AG04449 (cell line): ENCODE measurements at regions not wholly inside any gene's neighbourhood (a gene's known extent, or its start where the extent isn't known, plus 50 kb on each side); places are given as distances from the start of the nearest gene placed in this dataset.

ENCODE experiments used
- CTCF ChIA-PET: fragments of 350-600 bp; formaldehyde crosslinking; extraction: SDS; loops from one replicate; lab custom pipeline; 2021; ENCODE audit warnings: antibody characterized with exemption; lab: Yijun Ruan, JAX
- POLR2A ChIA-PET: fragments of 400-600, 350-600 bp; formaldehyde crosslinking; extraction: SDS; loops from one replicate; lab custom pipeline; 2020; ENCODE audit warnings: antibody characterized with exemption, inconsistent platforms; lab: Yijun Ruan, JAX
- DNase-seq: peaks from one replicate; pipeline ENCODE4 v3.0.0-alpha.2; 2010; ENCODE audit warnings: low read depth, low spot score
- H3K4me3 ChIP-seq: 2 replicates; pipeline ENCODE4 v1.5.1; 2011; ENCODE audit warnings: low read depth, mild to moderate bottlenecking, control low read depth, low read length
- TF ChIP-seq, protein P1 (sequence below): IDR thresholded peaks from one replicate; pipeline ENCODE4 v1.5.1; 2011; ENCODE audit warnings: mild to moderate bottlenecking, moderate library complexity, low read length, control low read depth, inconsistent platforms; ENCODE audit not compliant: insufficient read depth; ENCODE audit errors: missing control alignments

DNA sequence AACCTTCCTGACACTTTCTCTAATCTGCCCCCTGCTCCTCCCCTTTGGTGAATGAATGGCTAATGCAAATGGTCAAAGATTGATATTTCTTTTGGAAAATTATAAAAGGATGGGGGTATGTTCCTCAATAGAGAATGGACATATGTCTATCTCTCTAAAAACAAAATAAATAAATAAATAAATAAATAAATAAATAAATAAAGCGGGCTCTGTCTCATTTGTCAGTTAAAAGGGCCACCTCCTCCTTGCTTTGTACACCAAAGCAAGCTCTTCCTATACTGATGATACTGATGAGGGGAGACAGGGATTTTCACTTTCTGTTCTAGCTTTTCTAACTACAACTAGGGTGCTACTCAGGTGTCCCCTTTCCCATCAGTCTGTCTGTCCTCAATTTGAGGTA, 135.5 kb upstream of the SPACA1 start:
- DNase-seq, result no peak
- CTCF ChIA-PET, result interaction anchor here (1.1 kb wide), 1 partner anchor 18 kb away, joined by 3 read pairs; no protein-coding TSS in a partner anchor
- no peak overlapping the region for H3K4me3 ChIP-seq
- TF ChIP-seq, protein P1, sequence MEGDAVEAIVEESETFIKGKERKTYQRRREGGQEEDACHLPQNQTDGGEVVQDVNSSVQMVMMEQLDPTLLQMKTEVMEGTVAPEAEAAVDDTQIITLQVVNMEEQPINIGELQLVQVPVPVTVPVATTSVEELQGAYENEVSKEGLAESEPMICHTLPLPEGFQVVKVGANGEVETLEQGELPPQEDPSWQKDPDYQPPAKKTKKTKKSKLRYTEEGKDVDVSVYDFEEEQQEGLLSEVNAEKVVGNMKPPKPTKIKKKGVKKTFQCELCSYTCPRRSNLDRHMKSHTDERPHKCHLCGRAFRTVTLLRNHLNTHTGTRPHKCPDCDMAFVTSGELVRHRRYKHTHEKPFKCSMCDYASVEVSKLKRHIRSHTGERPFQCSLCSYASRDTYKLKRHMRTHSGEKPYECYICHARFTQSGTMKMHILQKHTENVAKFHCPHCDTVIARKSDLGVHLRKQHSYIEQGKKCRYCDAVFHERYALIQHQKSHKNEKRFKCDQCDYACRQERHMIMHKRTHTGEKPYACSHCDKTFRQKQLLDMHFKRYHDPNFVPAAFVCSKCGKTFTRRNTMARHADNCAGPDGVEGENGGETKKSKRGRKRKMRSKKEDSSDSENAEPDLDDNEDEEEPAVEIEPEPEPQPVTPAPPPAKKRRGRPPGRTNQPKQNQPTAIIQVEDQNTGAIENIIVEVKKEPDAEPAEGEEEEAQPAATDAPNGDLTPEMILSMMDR, result no peak
- POLR2A ChIA-PET, result no interaction called here

DNA sequence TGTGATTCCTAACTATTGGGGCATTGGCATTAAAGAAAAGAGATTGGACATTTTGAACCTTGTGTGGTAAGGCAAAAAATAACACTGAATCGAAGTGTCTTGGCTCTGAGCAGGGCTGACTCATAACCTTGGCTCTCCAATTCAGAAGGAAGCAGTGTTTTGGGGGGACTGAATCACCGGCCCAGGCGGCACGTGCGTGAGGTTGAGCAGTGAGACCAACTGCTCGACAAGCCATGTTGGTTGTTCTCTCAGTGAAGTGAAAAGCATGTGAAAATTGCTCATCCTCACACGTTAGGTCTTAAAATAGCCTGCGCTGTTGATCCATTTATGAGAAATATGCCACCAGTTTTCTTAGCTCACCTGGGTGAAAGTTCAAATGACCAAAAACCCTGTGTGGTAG, 137.8 kb upstream of the SPACA1 start:
- H3K4me3 ChIP-seq, result no peak overlapping the region
- TF ChIP-seq, protein P1, result no peak
- ChIA-PET CTCF (interaction anchor here (0.6 to 2.0 kb wide), 2 partner anchors 19 to 960 kb away, joined by 3 to 6 read pairs; no protein-coding TSS in a partner anchor), POLR2A (no interaction called here)
- DNase-seq, result peak; percentile 9

DNA sequence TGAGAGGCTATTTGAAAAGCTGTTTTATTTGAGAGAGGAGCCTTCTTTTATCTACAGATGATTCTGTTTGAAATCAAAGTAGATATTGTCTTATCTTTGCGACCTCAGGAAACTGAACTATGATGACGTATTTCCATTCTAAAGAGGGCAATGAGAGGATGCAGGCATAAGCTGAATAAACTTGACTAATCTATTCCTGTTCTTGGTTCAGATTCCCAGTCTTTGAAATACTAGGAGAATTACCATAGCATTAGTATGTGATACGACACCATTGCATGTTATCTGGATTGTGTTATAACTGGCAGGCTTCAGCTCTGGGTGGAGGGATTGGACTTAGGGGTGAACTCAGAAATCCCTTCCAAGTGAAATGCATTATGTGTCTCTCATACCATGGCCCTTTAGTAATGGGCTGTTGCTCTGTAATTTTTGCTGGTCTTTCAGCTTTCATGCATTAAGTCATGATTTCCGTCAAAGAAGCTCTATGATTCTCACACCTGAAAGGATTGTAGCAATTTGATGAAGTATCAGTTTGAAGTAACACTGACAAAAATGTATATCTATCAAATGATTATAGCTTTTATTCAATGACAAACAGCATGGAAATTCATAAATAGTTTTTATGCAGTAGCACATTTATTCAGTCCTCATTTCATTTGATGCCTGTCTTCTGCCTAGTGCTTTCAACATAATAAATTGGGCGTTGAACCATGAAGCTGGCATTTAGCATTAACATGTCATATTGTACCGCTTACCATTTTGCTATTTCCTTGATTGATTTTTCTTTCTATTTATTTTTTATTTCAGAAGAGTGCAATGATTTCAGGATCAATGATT, 138.4 kb upstream of the SPACA1 start:
- no peak for DNase-seq
- ChIA-PET CTCF (interaction anchor here (0.6 to 2.0 kb wide), 4 partner anchors 13 to 962 kb away, joined by 3 to 6 read pairs (median 4); no protein-coding TSS in a partner anchor), POLR2A (interaction anchor here (0.6 kb wide), 1 partner anchor 209 kb away, joined by 3 read pairs; no protein-coding TSS in a partner anchor)
- H3K4me3 ChIP-seq, result no peak overlapping the region
- TF ChIP-seq, protein P1, result no peak

DNA sequence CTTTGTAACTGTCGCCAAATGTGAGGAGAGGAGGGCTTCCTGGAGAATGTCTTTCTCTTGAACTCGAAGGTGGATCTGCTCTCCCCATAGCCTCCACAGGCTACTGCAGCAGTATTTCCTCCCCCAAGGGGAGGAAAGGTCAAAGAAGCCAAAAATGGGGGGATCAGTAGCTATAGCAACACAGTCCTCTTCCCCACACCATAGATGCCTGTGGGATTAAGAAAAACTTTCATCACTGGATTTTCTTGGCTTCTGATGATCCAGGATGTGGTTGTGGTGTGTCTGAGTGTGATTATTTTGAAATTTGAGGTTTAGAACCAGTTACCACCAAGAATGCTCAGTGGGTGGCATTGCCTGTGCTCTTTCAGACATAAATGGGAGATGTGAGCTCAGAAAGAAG, 140.1 kb upstream of the SPACA1 start:
- peak; percentile 19 for DNase-seq
- TF ChIP-seq, protein P1, result no peak
- CTCF ChIA-PET, result interaction anchor here (1.4 kb wide), 1 partner anchor 964 kb away, joined by 6 read pairs; no protein-coding TSS in a partner anchor
- POLR2A ChIA-PET, result no interaction called here
- no peak overlapping the region for H3K4me3 ChIP-seq

DNA sequence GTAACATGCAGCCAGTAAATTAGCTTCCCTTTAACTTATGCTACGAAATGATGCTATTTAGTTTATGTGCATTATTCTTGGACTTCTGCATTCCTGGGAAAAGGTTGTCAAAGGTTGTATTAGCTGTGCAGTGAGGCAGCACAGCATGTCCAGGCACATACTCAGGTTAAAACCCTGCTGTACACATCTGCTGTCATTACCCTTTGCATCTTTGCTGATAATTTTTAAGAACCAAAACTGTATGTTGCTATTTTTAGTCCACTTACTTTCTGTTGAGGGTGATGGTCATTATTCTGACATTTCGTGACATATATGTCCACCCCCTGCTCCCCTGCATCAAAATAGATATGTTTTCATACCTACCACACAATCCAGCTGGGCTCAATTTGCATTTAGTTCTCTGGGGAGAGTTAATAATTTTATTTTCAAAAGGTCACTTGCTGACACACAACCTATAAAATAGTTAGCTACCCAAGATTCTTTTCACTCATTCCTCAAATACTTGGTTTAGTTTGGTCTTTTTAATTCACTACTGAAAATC, 142.5 kb upstream of the SPACA1 start:
- POLR2A ChIA-PET, result no interaction called here

DNA sequence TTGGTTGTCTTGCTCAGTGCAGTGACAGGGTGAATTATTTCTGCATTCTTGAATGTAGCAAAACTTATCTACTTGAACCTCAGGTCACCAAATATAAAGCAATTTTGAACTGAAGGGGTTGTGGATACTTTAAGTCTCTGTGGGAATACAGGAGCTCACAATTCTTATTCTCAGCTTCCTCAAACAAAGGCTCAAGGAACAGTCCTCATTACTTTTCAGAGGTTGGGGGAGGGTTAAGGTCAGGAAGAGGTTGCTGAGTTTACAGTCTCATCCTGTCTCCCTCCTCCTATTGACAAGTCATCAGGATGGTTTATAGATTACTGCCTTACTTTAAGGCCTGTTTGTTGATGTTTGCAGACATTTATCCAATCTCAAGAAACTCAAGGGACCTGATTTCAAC, 143.6 kb upstream of the SPACA1 start:
- TF ChIP-seq, protein P1, result no peak
- CTCF ChIA-PET, result no interaction called here
- no peak overlapping the region for H3K4me3 ChIP-seq

More for the DNA sequence above, 142.5 kb upstream of the SPACA1 start:
- H3K4me3 ChIP-seq, result no peak overlapping the region
- CTCF ChIA-PET, result no interaction called here
- TF ChIP-seq, protein P1, result no peak
- no peak for DNase-seq

More for the DNA sequence above, 143.6 kb upstream of the SPACA1 start:
- DNase-seq, result no peak
- POLR2A ChIA-PET, result no interaction called here
